ENCODE measurements at regions not wholly inside any gene's neighbourhood (a gene's known extent, or its start where the extent isn't known, plus 50 kb on each side); places are given as distances from the start of the nearest gene placed in this dataset.

- in situ Hi-C loops (cut with HindIII; ENCODE audit: low sequenced_read_pairs): loop anchor here (5.0 kb wide), 1 partner anchor 43 kb away; no protein-coding TSS in a partner anchor
- no peak overlapping the region for H3K4me3 ChIP-seq (ENCODE audit: low read depth, low read length)
- TF ChIP-seq CTCF (IDR thresholded peaks at IDR 0.05; ENCODE audit: low read depth, low read length, missing control alignments): no peak
- DNase-seq (ENCODE audit: low read depth): peak; percentile 6
Measured at GRCh38 chr7:156493942-156494341, 146.6 kb upstream of the RNF32 start.

GRCh38 chr7:156492170-156492569 is 148.4 kb upstream of the RNF32 start:
- H3K4me3 ChIP-seq (ENCODE audit: low read depth, low read length): no peak overlapping the region
- TF ChIP-seq CTCF (IDR thresholded peaks at IDR 0.05; ENCODE audit: low read depth, low read length, missing control alignments): no peak
- in situ Hi-C loops (cut with HindIII; ENCODE audit: low sequenced_read_pairs): loop anchor here (5.0 kb wide), 1 partner anchor 45 kb away; no protein-coding TSS in a partner anchor

GRCh38 chr7:156491435-156491834 is 149.1 kb upstream of the RNF32 start:
- TF ChIP-seq CTCF (IDR thresholded peaks at IDR 0.05; ENCODE audit: low read depth, low read length, missing control alignments): no peak
- H3K4me3 ChIP-seq (ENCODE audit: low read depth, low read length): no peak overlapping the region
- in situ Hi-C loops (cut with HindIII; ENCODE audit: low sequenced_read_pairs): loop anchor here (5.0 kb wide), 1 partner anchor 46 kb away; no protein-coding TSS in a partner anchor
- DNase-seq (ENCODE audit: low read depth): no peak

More at GRCh38 chr7:156492170-156492569, 148.4 kb upstream of the RNF32 start:
- DNase-seq (ENCODE audit: low read depth): no peak

GRCh38 chr7:156490021-156490800 is 150.4 kb upstream of the RNF32 start:
- no peak overlapping the region for H3K4me3 ChIP-seq (ENCODE audit: low read depth, low read length)
- DNase-seq (ENCODE audit: low read depth): no peak
- TF ChIP-seq CTCF (IDR thresholded peaks at IDR 0.05; ENCODE audit: low read depth, low read length, missing control alignments): no peak
- in situ Hi-C loops (cut with HindIII; ENCODE audit: low sequenced_read_pairs): loop anchor here (5.0 kb wide), 1 partner anchor 47 kb away; no protein-coding TSS in a partner anchor

- no peak for TF ChIP-seq CTCF (IDR thresholded peaks at IDR 0.05; ENCODE audit: low read depth, low read length, missing control alignments)
- no peak for DNase-seq (ENCODE audit: low read depth)
- H3K4me3 ChIP-seq (ENCODE audit: low read depth, low read length): no peak overlapping the region
- in situ Hi-C loops (cut with HindIII; ENCODE audit: low sequenced_read_pairs): no loop called here
Measured at GRCh38 chr7:156487811-156488533, 152.6 kb upstream of the RNF32 start.

- TF ChIP-seq CTCF (IDR thresholded peaks at IDR 0.05; ENCODE audit: low read depth, low read length, missing control alignments): no peak
- no peak overlapping the region for H3K4me3 ChIP-seq (ENCODE audit: low read depth, low read length)
- no peak for DNase-seq (ENCODE audit: low read depth)
- in situ Hi-C loops (cut with HindIII; ENCODE audit: low sequenced_read_pairs): no loop called here
Measured at GRCh38 chr7:156480671-156481070, 159.9 kb upstream of the RNF32 start.

Data from astrocyte of the cerebellum (primary cell).